Effector memory CD4-positive, alpha-beta T cell (primary cell): ENCODE measurements at regions not wholly inside any gene's neighbourhood (a gene's known extent, or its start where the extent isn't known, plus 50 kb on each side); places are given as distances from the start of the nearest gene placed in this dataset.

Source experiments
- DNase-seq, 3 donors: peaks; one replicate each; pipeline ENCODE4 v3.0.0-alpha.2; 2020
- H3K27ac ChIP-seq: 2 replicates; pipeline ENCODE4 v1.7.0; 2013; ENCODE audit warnings: mild to moderate bottlenecking, low read length, moderate library complexity; ENCODE audit not compliant: insufficient read depth, poor library complexity, severe bottlenecking
- H3K27me3 ChIP-seq: replicated peaks from 2 replicates; pipeline ENCODE4 v1.7.0; 2013; ENCODE audit warnings: mild to moderate bottlenecking, low read length; ENCODE audit not compliant: insufficient read depth, control insufficient read depth, poor library complexity, severe bottlenecking
- H3K36me3 ChIP-seq: 2 replicates; pipeline ENCODE4 v1.7.0; 2013; ENCODE audit warnings: mild to moderate bottlenecking, low read length, moderate library complexity; ENCODE audit not compliant: control insufficient read depth, insufficient read depth
- H3K4me1 ChIP-seq: 2 replicates; pipeline ENCODE4 v1.7.0; 2013; ENCODE audit warnings: low read length, mild to moderate bottlenecking; ENCODE audit not compliant: control insufficient read depth, insufficient read depth, poor library complexity, severe bottlenecking
- H3K4me3 ChIP-seq: 2 replicates; pipeline ENCODE4 v1.7.0; 2013; ENCODE audit warnings: low read length, low read depth, mild to moderate bottlenecking; ENCODE audit not compliant: insufficient read depth, poor library complexity, severe bottlenecking
- H3K9me3 ChIP-seq: 2 replicates; pipeline ENCODE4 v1.7.0; 2013; ENCODE audit warnings: mild to moderate bottlenecking, low read length, moderate library complexity; ENCODE audit not compliant: control insufficient read depth

DNA sequence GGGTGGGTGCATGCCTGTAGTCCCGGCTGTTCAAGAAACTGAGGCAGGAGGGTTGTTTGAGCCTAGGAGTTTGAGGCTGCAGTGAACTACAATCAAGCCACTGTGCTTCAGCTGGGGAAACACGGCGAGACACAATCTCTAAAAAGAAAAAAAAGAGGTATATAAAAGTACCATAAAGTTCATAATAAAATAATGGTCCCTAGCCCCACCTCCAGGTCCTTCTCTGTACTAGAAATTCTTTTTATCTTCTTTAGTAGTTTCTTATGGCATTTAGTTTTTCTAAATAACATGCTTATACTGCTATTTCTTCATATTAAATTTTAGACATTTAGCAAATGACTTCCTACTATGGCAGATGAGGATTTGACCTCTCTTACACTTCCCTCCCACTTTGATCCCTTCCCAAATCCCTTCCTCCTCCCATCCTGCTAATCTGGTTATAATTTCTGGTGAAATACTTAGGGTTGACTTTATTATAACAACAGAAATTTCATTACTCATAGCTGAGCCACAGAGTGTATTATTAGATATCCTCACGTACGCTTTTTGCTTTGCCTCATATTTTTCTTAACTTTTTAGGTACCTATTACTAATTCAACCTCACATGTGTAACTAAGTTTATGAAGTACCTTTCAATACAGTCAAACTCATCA lies 94.7 kb downstream of the SLC41A2 start:
- Histone ChIP-seq H3K4me1 (no peaks in the 10 kb centered on the region), H3K9me3 (no peaks in the 10 kb centered on the region), H3K4me3 (no peak overlapping the region), H3K27me3 (no peaks in the 10 kb centered on the region), H3K27ac (no peak overlapping the region), H3K36me3 (no peaks in the 10 kb centered on the region)
- DNase-seq = no peak

DNA sequence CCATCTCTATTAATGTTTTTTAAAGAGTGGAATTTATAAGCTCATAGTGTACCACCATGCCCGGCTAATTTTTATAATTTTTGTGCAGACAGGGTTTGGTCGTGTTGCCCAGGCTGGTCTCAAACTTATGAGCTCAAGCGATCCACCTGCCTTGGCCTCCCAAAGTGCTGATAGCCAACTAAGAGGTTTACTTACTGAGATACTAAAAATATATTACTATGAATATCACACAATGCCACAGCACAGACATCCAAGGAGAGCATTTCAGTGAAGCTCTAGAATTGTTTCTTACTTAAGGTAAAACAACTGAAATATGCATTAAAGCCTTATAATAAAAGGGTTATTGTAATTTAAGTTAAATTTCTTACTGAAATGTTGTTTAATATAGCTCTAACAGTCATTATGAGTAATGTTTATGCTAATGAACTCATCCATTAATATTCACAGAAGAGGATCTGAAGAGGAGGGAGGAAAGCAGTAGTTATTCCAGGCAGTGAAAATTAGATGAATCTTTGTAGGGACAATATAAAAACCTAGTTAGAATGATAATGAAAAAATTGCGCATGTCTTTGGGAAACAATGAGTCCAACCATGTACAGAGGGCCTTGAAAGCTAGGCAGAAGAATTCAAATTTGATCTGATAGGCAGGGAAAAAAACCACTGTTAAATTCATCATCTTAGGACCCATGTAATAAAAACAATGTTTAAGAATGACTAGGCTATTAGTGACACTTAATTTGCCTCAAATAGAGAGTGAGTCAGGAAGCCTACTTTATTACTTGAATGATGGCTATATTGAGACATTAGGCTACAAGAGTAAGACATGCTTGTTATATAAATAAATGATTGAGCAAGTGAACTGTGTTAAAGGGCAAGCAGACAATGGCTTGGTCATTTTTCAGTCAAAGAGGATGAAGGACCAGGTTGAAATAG lies 99.2 kb downstream of the SLC41A2 start:
- no peaks in the 10 kb centered on the region for H3K4me1 ChIP-seq
- H3K36me3 ChIP-seq = no peaks in the 10 kb centered on the region
- no peaks in the 10 kb centered on the region for H3K9me3 ChIP-seq
- no peak overlapping the region for H3K4me3 ChIP-seq
- H3K27me3 ChIP-seq = no peaks in the 10 kb centered on the region
- no peak overlapping the region for H3K27ac ChIP-seq
- DNase-seq = no peak

GRCh38 chr12:104856531-104856930 lies 101.6 kb downstream of the SLC41A2 start:
- no peaks in the 10 kb centered on the region for H3K27me3 ChIP-seq
- no peak overlapping the region for H3K4me3 ChIP-seq
- no peak for DNase-seq
- H3K9me3 ChIP-seq = no peaks in the 10 kb centered on the region
- H3K36me3 ChIP-seq = no peaks in the 10 kb centered on the region
- no peaks in the 10 kb centered on the region for H3K4me1 ChIP-seq
- no peak overlapping the region for H3K27ac ChIP-seq

GRCh38 chr12:104855599-104855998 lies 102.5 kb downstream of the SLC41A2 start:
- Histone ChIP-seq H3K4me1 (no peaks in the 10 kb centered on the region), H3K4me3 (no peak overlapping the region), H3K27me3 (no peaks in the 10 kb centered on the region), H3K36me3 (no peaks in the 10 kb centered on the region), H3K27ac (no peak overlapping the region), H3K9me3 (no peaks in the 10 kb centered on the region)
- no peak for DNase-seq

DNA sequence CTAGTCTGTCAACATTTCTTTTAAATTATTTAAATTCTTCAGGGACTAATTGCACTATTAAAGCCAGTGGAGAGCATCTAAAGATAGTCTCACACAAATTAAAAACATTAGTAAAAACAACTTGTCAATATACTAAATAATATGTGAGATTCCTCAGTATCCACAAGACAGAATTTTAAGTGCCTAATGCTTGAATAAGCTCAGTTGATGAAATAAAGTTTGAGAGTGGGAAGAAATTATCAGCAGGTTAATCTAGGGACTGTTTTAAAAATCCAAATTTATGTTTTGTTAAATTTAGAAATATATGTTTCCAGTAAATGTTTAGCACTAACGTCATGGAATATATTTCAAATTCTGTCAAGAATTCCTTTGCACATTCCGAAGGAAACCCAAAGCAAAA lies 105.2 kb downstream of the SLC41A2 start:
- Histone ChIP-seq H3K4me1 (no peaks in the 10 kb centered on the region), H3K27ac (no peak overlapping the region), H3K9me3 (no peaks in the 10 kb centered on the region), H3K36me3 (no peaks in the 10 kb centered on the region), H3K27me3 (no peaks in the 10 kb centered on the region), H3K4me3 (no peak overlapping the region)
- no peak for DNase-seq

GRCh38 chr12:104852102-104852501 lies 106.0 kb downstream of the SLC41A2 start:
- Histone ChIP-seq H3K9me3 (no peaks in the 10 kb centered on the region), H3K4me3 (no peak overlapping the region), H3K36me3 (no peaks in the 10 kb centered on the region), H3K27me3 (no peaks in the 10 kb centered on the region), H3K27ac (no peak overlapping the region), H3K4me1 (no peaks in the 10 kb centered on the region)
- DNase-seq = no peak

DNA sequence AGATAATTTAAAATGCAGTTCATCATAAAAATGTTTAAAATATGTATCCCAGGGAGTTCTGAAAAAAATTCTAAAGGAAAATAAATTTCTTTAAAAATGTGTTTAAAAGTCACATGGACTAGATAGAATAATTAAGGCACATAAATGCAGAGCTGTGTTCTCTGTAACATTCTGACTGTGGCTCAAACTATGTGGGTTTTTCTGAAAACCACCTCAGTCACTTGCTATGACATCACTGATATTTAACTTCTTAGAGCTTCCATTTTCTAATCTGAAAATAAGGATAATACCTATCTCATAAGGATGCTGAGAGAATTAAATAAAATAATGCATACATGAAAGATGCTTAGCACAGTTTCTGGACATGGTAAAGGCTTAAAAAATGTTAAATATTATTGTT lies 107.3 kb downstream of the SLC41A2 start:
- no peaks in the 10 kb centered on the region for H3K36me3 ChIP-seq
- H3K4me1 ChIP-seq = no peaks in the 10 kb centered on the region
- H3K9me3 ChIP-seq = no peaks in the 10 kb centered on the region
- no peak for DNase-seq
- no peaks in the 10 kb centered on the region for H3K27me3 ChIP-seq
- no peak overlapping the region for H3K4me3 ChIP-seq
- H3K27ac ChIP-seq = no peak overlapping the region

DNA sequence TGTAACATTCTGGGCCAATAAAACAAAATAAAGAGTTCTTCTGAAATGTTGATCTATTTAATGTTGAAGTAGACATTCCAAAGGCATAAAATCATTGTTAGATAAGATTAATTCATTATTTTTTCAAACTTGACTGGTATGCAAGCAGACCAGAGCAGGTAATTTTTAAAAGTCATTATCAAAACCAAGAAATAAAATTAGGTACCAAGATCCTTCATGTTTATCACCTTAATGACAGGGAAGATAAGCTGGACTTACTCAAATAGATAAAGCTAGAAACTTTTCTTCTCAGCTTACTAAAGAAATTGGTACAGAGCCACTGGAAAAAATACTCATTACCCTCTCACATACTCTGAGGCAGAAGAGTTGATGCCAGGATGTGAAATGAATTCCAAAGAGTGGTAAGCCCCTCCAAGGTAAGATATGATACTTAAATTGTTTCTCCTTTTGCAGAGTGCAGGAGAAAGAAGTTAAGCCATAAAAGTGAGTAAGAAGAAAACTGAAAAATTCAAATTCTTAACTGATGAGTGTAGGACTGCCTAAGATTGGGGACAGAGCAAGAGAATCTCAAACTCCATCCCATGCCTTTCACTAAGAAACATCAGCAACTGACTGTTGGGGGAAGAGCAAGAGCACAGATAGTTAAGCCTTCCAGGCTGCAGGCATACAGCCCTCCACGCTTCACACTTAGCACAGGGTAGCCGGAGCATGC lies 111.9 kb downstream of the SLC41A2 start:
- no peaks in the 10 kb centered on the region for H3K4me1 ChIP-seq
- DNase-seq = no peak
- no peak overlapping the region for H3K27ac ChIP-seq
- no peaks in the 10 kb centered on the region for H3K36me3 ChIP-seq
- H3K9me3 ChIP-seq = no peaks in the 10 kb centered on the region
- no peaks in the 10 kb centered on the region for H3K27me3 ChIP-seq
- no peak overlapping the region for H3K4me3 ChIP-seq

GRCh38 chr12:104844123-104844522 lies 114.0 kb downstream of the SLC41A2 start:
- no peaks in the 10 kb centered on the region for H3K36me3 ChIP-seq
- no peak overlapping the region for H3K27ac ChIP-seq
- no peak overlapping the region for H3K4me3 ChIP-seq
- no peaks in the 10 kb centered on the region for H3K4me1 ChIP-seq
- no peaks in the 10 kb centered on the region for H3K27me3 ChIP-seq
- no peaks in the 10 kb centered on the region for H3K9me3 ChIP-seq
- DNase-seq = no peak

DNA sequence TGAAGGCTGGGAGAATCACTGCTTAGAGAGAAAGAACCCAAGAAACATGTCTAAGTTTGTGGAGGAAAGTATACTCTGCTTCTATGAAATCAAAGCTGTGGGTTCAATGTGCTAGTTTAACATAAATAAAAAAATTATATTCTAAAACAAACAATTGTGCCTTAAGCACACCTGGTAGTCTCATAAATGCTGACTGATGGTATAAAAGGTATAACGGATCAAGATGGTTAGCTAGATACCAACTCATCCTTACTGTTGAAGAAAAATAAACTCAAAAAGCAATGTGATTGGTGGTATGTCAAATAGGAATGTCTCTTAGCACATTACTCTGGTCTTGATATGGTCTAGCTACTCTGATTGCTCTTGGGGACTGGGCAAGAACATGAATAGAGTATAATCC lies 117.8 kb downstream of the SLC41A2 start:
- DNase-seq = no peak
- H3K4me1 ChIP-seq = no peaks in the 10 kb centered on the region
- no peaks in the 10 kb centered on the region for H3K27me3 ChIP-seq
- H3K4me3 ChIP-seq = no peak overlapping the region
- H3K9me3 ChIP-seq = no peaks in the 10 kb centered on the region
- H3K27ac ChIP-seq = no peak overlapping the region
- H3K36me3 ChIP-seq = no peaks in the 10 kb centered on the region
